HCT116 (cell line): ENCODE measurements at regions not wholly inside any gene's neighbourhood (a gene's known extent, or its start where the extent isn't known, plus 50 kb on each side); places are given as distances from the start of the nearest gene placed in this dataset.

Source experiments
- ATAC-seq: fragments of 200-7000 bp; cut with Tn5 transposase; 2 replicates; pipeline ENCODE4 v1.9.1; 2020; ENCODE audit warnings: mild to moderate bottlenecking, moderate library complexity
- BruUV-seq: library from RNA; stranded (reverse); fragments of 400-500 nt; replicated peaks from 2 replicates; lab custom pipeline; 2021; lab: Mats Ljungman, UMichigan
- CTCF ChIA-PET: fragments of 300-600 bp; sonication (Branson Sonifier 250); formaldehyde crosslinking; loops from one replicate; lab custom pipeline; 2021; ENCODE audit warnings: antibody characterized with exemption; lab: Charles Lee
- POLR2A ChIA-PET: fragments of 300-600, 350-600 bp; sonication (Branson Sonifier 250); formaldehyde crosslinking; loops from one replicate; lab custom pipeline; 2021; ENCODE audit warnings: antibody characterized with exemption; lab: Charles Lee
- RAD21 ChIA-PET, 2 experiments: fragments of 300-600 bp; sonication (Branson Sonifier 250); formaldehyde crosslinking; loops; one replicate each; lab custom pipeline; 2023; ENCODE audit warnings: low total read pairs in 2 of 2; ENCODE audit not compliant: uncharacterized antibody in 2 of 2, unreplicated experiment in 2 of 2, low non-redundant PET in 1 of 2; lab: Charles Lee
- DNase-seq: peaks from one replicate; pipeline ENCODE4 v3.0.0-alpha.2; 2010; ENCODE audit warnings: low read depth, low spot score
- H2AFZ ChIP-seq: fragments of 200-600 bp; shearing (Covaris generic), sonication (generic); 2 replicates; pipeline ENCODE4 v1.6.1; 2017; ENCODE audit warnings: low read depth, mixed run types, mixed read lengths, antibody characterized with exemption, low read length; ENCODE audit not compliant: poor library complexity, severe bottlenecking
- H3K27ac ChIP-seq: 2 replicates; pipeline ENCODE4 v1.5.1; 2012; ENCODE audit warnings: low read depth, low read length
- H3K27me3 ChIP-seq: fragments of 200-600 bp; sonication (generic); 2 replicates; pipeline ENCODE4 v1.6.1; 2016; ENCODE audit warnings: mixed run types, low read length, mixed read lengths; ENCODE audit not compliant: insufficient read depth
- H3K36me3 ChIP-seq, 2 experiments: fragments of 200-500 bp in 1 of 2; fragments of 200-600 bp in 1 of 2; sonication (Bioruptor generic) in 1 of 2; sonication (generic) in 1 of 2; 2 replicates each; pipeline versions ENCODE4 v1.5.1 to v1.6.1; 2014 to 2016; ENCODE audit warnings: low read length in 2 of 2, inconsistent platforms in 1 of 2, mixed read lengths in 1 of 2, mixed run types in 1 of 2; ENCODE audit not compliant: insufficient read depth in 2 of 2, control insufficient read depth in 1 of 2
- H3K4me1 ChIP-seq, 2 experiments: fragments of 200-600 bp in 1 of 2; sonication (generic) in 1 of 2; 2 replicates each; pipeline versions ENCODE4 v1.5.1 to v1.6.1; 2012 to 2017; ENCODE audit warnings: low read length in 2 of 2, inconsistent platforms in 1 of 2, mild to moderate bottlenecking in 1 of 2, mixed read lengths in 1 of 2, mixed run types in 1 of 2, moderate library complexity in 1 of 2; ENCODE audit not compliant: insufficient read depth in 2 of 2, control insufficient read depth in 1 of 2
- H3K4me2 ChIP-seq: fragments of 200-600 bp; sonication (generic); 2 replicates; pipeline ENCODE4 v1.6.1; 2017; ENCODE audit warnings: mixed run types, low read length, mixed read lengths
- H3K4me3 ChIP-seq, 2 experiments: fragments of 200-600 bp in 1 of 2; sonication (generic) in 1 of 2; replicated peaks in 1 of 2; 2 replicates each; pipeline ENCODE4 v1.5.1; 2011 to 2016; ENCODE audit warnings: low read length in 2 of 2, control low read depth in 1 of 2, low read depth in 1 of 2, mild to moderate bottlenecking in 1 of 2, mixed read lengths in 1 of 2, mixed run types in 1 of 2
- H3K79me2 ChIP-seq: fragments of 200-600 bp; sonication (generic); 2 replicates; pipeline ENCODE4 v1.6.1; 2017; ENCODE audit warnings: mild to moderate bottlenecking, mixed run types, low read length, moderate library complexity, mixed read lengths; ENCODE audit not compliant: insufficient read depth
- H3K9ac ChIP-seq: fragments of 200-600 bp; sonication (generic); 2 replicates; pipeline ENCODE4 v1.6.1; 2016; ENCODE audit warnings: low read length, mixed read lengths
- H3K9me2 ChIP-seq: fragments of 200-600 bp; sonication (generic), shearing (Covaris generic); 2 replicates; pipeline ENCODE4 v1.6.1; 2017; ENCODE audit warnings: mixed run types, mild to moderate bottlenecking, moderate library complexity; ENCODE audit not compliant: insufficient read depth
- H3K9me3 ChIP-seq, 2 experiments: fragments of 200-500 bp in 1 of 2; fragments of 200-600 bp in 1 of 2; sonication (Bioruptor generic) in 1 of 2; sonication (generic) in 1 of 2; 2 replicates each; pipeline ENCODE4 v1.6.1; 2014 to 2017; ENCODE audit warnings: low read length in 2 of 2, mixed read lengths in 2 of 2, inconsistent platforms in 1 of 2, low read depth in 1 of 2, mild to moderate bottlenecking in 1 of 2, mixed run types in 1 of 2, moderate library complexity in 1 of 2; ENCODE audit not compliant: control insufficient read depth in 1 of 2, insufficient read depth in 1 of 2
- H4K20me1 ChIP-seq: fragments of 200-600 bp; sonication (generic), shearing (Covaris generic); 2 replicates; pipeline ENCODE4 v1.6.1; 2017; ENCODE audit warnings: mixed run types, mild to moderate bottlenecking, moderate library complexity; ENCODE audit not compliant: insufficient read depth
- ATF3 ChIP-seq: IDR thresholded peaks from 2 replicates; pipeline ENCODE4 v1.6.1; 2012
- CBX3 ChIP-seq: IDR thresholded peaks from 2 replicates; pipeline ENCODE4 v1.6.1; 2012; ENCODE audit warnings: low read depth
- CEBPB ChIP-seq: IDR thresholded peaks from 2 replicates; pipeline ENCODE4 v1.6.1; 2012; ENCODE audit warnings: low read depth
- CTCF ChIP-seq, 3 experiments: fragments of 200-600 bp in 1 of 3; sonication (generic) in 1 of 3; IDR thresholded peaks in 2 of 3; conservative IDR thresholded peaks in 1 of 3; 2 replicates each; pipeline ENCODE4 v1.5.1; 2012 to 2017; ENCODE audit warnings: low read depth in 2 of 3, low read length in 2 of 3, antibody characterized with exemption in 1 of 3, borderline replicate concordance in 1 of 3, control low read depth in 1 of 3, mild to moderate bottlenecking in 1 of 3, mixed read lengths in 1 of 3, mixed run types in 1 of 3, moderate library complexity in 1 of 3; ENCODE audit not compliant: insufficient read depth in 1 of 3
- ELF1 ChIP-seq: IDR thresholded peaks from 2 replicates; pipeline ENCODE4 v1.6.1; 2012; ENCODE audit warnings: low read depth, borderline replicate concordance
- JUND ChIP-seq: IDR thresholded peaks from 2 replicates; pipeline ENCODE4 v1.6.1; 2012
- MAX ChIP-seq: IDR thresholded peaks from 2 replicates; pipeline ENCODE4 v1.6.1; 2012
- SIN3A ChIP-seq: IDR thresholded peaks from 2 replicates; pipeline ENCODE4 v1.6.1; 2012; ENCODE audit warnings: low read depth
- YY1 ChIP-seq: IDR thresholded peaks from 2 replicates; pipeline ENCODE4 v1.6.1; 2011; ENCODE audit warnings: low read length, low read depth, moderate library complexity, mild to moderate bottlenecking; ENCODE audit not compliant: insufficient replicate concordance; ENCODE audit errors: extremely low read depth
- ZFX ChIP-seq: fragments of 450-650 bp; IDR thresholded peaks from 2 replicates; pipeline ENCODE4 v1.6.1; 2017
- ZNF274 ChIP-seq: fragments of 200-500 bp; sonication (Bioruptor generic); IDR thresholded peaks from 2 replicates; pipeline ENCODE4 v1.6.1; 2014; ENCODE audit warnings: mild to moderate bottlenecking, low read depth, low read length, inconsistent platforms
- intact Hi-C: fragments of 100-400 bp; cut with micrococcal nuclease; formaldehyde crosslinking; loops from 2 replicates; pipeline ENCODE4 v1.10.0; 2022

- BruUV-seq: no TSS peak
- CTCF ChIA-PET: no interaction called here
Measured at GRCh38 chr12:11540615-11541310, 108.7 kb upstream of the ETV6 start.

GRCh38 chr12:11542599-11542998 is 106.9 kb upstream of the ETV6 start:
- ChIA-PET RAD21 (no interaction called here), CTCF (no interaction called here), POLR2A (no interaction called here)
- Histone ChIP-seq H3K4me1 (no peaks in the 10 kb centered on the region), H2AFZ (no peak overlapping the region), H3K9me2 (no peaks in the 10 kb centered on the region), H3K4me3 (no peak overlapping the region), H3K9me3 (no peaks in the 10 kb centered on the region), H4K20me1 (no peaks in the 10 kb centered on the region), H3K27me3 (0 out of 2 replicates have a peak, but pooled peaks cover 7% of the 10 kb centered on the region), H3K4me2 (no peak overlapping the region), H3K36me3 (no peaks in the 10 kb centered on the region), H3K79me2 (no peaks in the 10 kb centered on the region), H3K27ac (no peak overlapping the region), H3K9ac (no peak overlapping the region)
- BruUV-seq: no TSS peak
- ATAC-seq (no peak), DNase-seq (no peak)
- intact Hi-C loops: no loop called here
- TF ChIP-seq CBX3 (no peak), ATF3 (no peak), SIN3A (no peak), ELF1 (no peak), ZNF274 (no peak), YY1 (no peak), JUND (no peak), MAX (no peak), ZFX (no peak), CTCF (IDR thresholded peaks at IDR 0.05 in 2 of 3, conservative IDR thresholded peaks at IDR 0.05 in 1 of 3; ENCODE audit: borderline replicate concordance in 1 of 3, insufficient read depth in 1 of 3, low read depth in 2 of 3, low read length in 2 of 3) (no peak)

More at GRCh38 chr12:11540615-11541310, 108.7 kb upstream of the ETV6 start:
- H3K79me2 ChIP-seq: no peaks in the 10 kb centered on the region
- no peaks in the 10 kb centered on the region for H4K20me1 ChIP-seq
- H2AFZ ChIP-seq: no peak overlapping the region
- no peaks in the 10 kb centered on the region for H3K4me1 ChIP-seq
- RAD21 ChIA-PET: no interaction called here
- H3K9ac ChIP-seq: no peak overlapping the region
- DNase-seq (no peak), ATAC-seq (no peak)
- H3K4me2 ChIP-seq: no peak overlapping the region
- no peaks in the 10 kb centered on the region for H3K36me3 ChIP-seq
- TF ChIP-seq CEBPB: no peak
- H3K27ac ChIP-seq: no peak overlapping the region
- H3K4me3 ChIP-seq: no peak overlapping the region
- H3K27me3 ChIP-seq: peaks cover 12% of the 10 kb centered on the region
- H3K9me3 ChIP-seq: no peaks in the 10 kb centered on the region
- no peaks in the 10 kb centered on the region for H3K9me2 ChIP-seq
- POLR2A ChIA-PET: no interaction called here
- intact Hi-C loops: no loop called here
